ENCODE measurements at regions not wholly inside any gene's neighbourhood (a gene's known extent, or its start where the extent isn't known, plus 50 kb on each side); places are given as distances from the start of the nearest gene placed in this dataset.

GRCh38 chr7:86955895-86956503 is 103.5 kb downstream of the ELAPOR2 start:
- no peak for TF ChIP-seq SNAI2 (CRISPR knock-in tag; IDR thresholded peaks at IDR 0.05)
- TF ChIP-seq GLIS3 (CRISPR knock-in tag; IDR thresholded peaks at IDR 0.05): no peak
- no peak for TF ChIP-seq TCF4 (CRISPR knock-in tag; IDR thresholded peaks at IDR 0.05; ENCODE audit: borderline replicate concordance)
- no peak for TF ChIP-seq ZFP30 (CRISPR knock-in tag; IDR thresholded peaks at IDR 0.05)
- TF ChIP-seq PPARA (CRISPR knock-in tag; IDR thresholded peaks at IDR 0.05; ENCODE audit: borderline replicate concordance): no peak
- TF ChIP-seq CSDC2 (CRISPR knock-in tag; IDR thresholded peaks at IDR 0.05): no peak
- TF ChIP-seq TOX (CRISPR knock-in tag; IDR thresholded peaks at IDR 0.05; ENCODE audit: borderline replicate concordance): no peak
- no peak for TF ChIP-seq ESRRG (CRISPR knock-in tag; IDR thresholded peaks at IDR 0.05)
- TF ChIP-seq ZFP3 (CRISPR knock-in tag; IDR thresholded peaks at IDR 0.05): no peak
- TF ChIP-seq CSRNP3 (CRISPR knock-in tag; IDR thresholded peaks at IDR 0.05): no peak
- no peak for TF ChIP-seq ZC3H10 (CRISPR knock-in tag; IDR thresholded peaks at IDR 0.05)
- TF ChIP-seq ARNTL (CRISPR knock-in tag; IDR thresholded peaks at IDR 0.05; ENCODE audit: borderline replicate concordance, low read depth): no peak
- no peak for TF ChIP-seq POU6F1 (CRISPR knock-in tag; IDR thresholded peaks at IDR 0.05; ENCODE audit: borderline replicate concordance, low read depth)
- TF ChIP-seq ISL1 (CRISPR knock-in tag; IDR thresholded peaks at IDR 0.05): no peak
- no peak for TF ChIP-seq CREB5 (CRISPR knock-in tag; IDR thresholded peaks at IDR 0.05; ENCODE audit: low read depth)
- ATAC-seq: no peak

GRCh38 chr7:86954971-86955370 is 104.5 kb downstream of the ELAPOR2 start:
- no peak for ATAC-seq
- TF ChIP-seq ZFP3 (CRISPR knock-in tag; IDR thresholded peaks at IDR 0.05) (no peak), OSR1 (CRISPR knock-in tag; IDR thresholded peaks at IDR 0.05) (no peak), ZNF70 (CRISPR knock-in tag; IDR thresholded peaks at IDR 0.05) (no peak), BACH2 (CRISPR knock-in tag; IDR thresholded peaks at IDR 0.05; ENCODE audit: borderline replicate concordance) (no peak), POU6F1 (CRISPR knock-in tag; IDR thresholded peaks at IDR 0.05; ENCODE audit: borderline replicate concordance, low read depth) (no peak), CREB5 (CRISPR knock-in tag; IDR thresholded peaks at IDR 0.05; ENCODE audit: low read depth) (no peak), CSRNP3 (CRISPR knock-in tag; IDR thresholded peaks at IDR 0.05) (no peak), ZFP30 (CRISPR knock-in tag; IDR thresholded peaks at IDR 0.05) (no peak)

GRCh38 chr7:86953653-86954336 is 105.7 kb downstream of the ELAPOR2 start:
- ATAC-seq: no peak
- TF ChIP-seq TSHZ2 (CRISPR knock-in tag; IDR thresholded peaks at IDR 0.05): no peak
- no peak for TF ChIP-seq ZNF70 (CRISPR knock-in tag; IDR thresholded peaks at IDR 0.05)
- no peak for TF ChIP-seq ARNTL (CRISPR knock-in tag; IDR thresholded peaks at IDR 0.05; ENCODE audit: borderline replicate concordance, low read depth)
- TF ChIP-seq TOX (CRISPR knock-in tag; IDR thresholded peaks at IDR 0.05; ENCODE audit: borderline replicate concordance): no peak
- TF ChIP-seq PATZ1 (CRISPR knock-in tag; IDR thresholded peaks at IDR 0.05; ENCODE audit: borderline replicate concordance): no peak
- no peak for TF ChIP-seq RARB (CRISPR knock-in tag; IDR thresholded peaks at IDR 0.05)
- no peak for TF ChIP-seq ESRRG (CRISPR knock-in tag; IDR thresholded peaks at IDR 0.05)
- TF ChIP-seq BACH2 (CRISPR knock-in tag; IDR thresholded peaks at IDR 0.05; ENCODE audit: borderline replicate concordance): no peak
- TF ChIP-seq ZC3H10 (CRISPR knock-in tag; IDR thresholded peaks at IDR 0.05): no peak
- no peak for TF ChIP-seq SNAI2 (CRISPR knock-in tag; IDR thresholded peaks at IDR 0.05)
